H1 (cell line): ENCODE measurements at regions not wholly inside any gene's neighbourhood (a gene's known extent, or its start where the extent isn't known, plus 50 kb on each side); places are given as distances from the start of the nearest gene placed in this dataset.

ENCODE experiments used
- CHD2 ChIP-seq: IDR thresholded peaks from 2 replicates; pipeline ENCODE4 v1.6.1; 2012; ENCODE audit warnings: low read length, improper control_type of control experiment
- CTCF ChIP-seq, 3 experiments: IDR thresholded peaks; 1 replicate in 2 of 3; 2 replicates in 1 of 3; pipeline versions ENCODE4 v1.5.1 to v1.6.1; 2011; ENCODE audit warnings: low read length in 3 of 3, mild to moderate bottlenecking in 3 of 3, inconsistent platforms in 2 of 3, low read depth in 1 of 3, moderate library complexity in 1 of 3; ENCODE audit not compliant: insufficient read depth in 1 of 3; ENCODE audit errors: control extremely low read depth in 1 of 3
- EZH2 ChIP-seq: fragments of 200-600 bp; sonication (generic); IDR thresholded peaks from 2 replicates; pipeline ENCODE4 v1.7.1; 2012; ENCODE audit warnings: low read depth, mild to moderate bottlenecking, moderate library complexity, low read length, inconsistent platforms; ENCODE audit not compliant: severe bottlenecking
- RFX5 ChIP-seq: IDR thresholded peaks from 2 replicates; pipeline ENCODE4 v1.6.1; 2011; ENCODE audit warnings: low read depth, low read length, improper control_type of control experiment, borderline replicate concordance
- SRF ChIP-seq: IDR thresholded peaks from 2 replicates; pipeline ENCODE4 v1.6.1; 2011; ENCODE audit warnings: mild to moderate bottlenecking, low read depth, low read length, moderate library complexity

GRCh38 chr1:177729646-177730045 lies 240.2 kb downstream of the SEC16B start:
- TF ChIP-seq CTCF (IDR thresholded peaks at IDR 0.05; ENCODE audit: control extremely low read depth in 1 of 3, insufficient read depth in 1 of 3, low read depth in 1 of 3, low read length in 3 of 3) (no peak), CHD2 (no peak), EZH2 (no peak), SRF (no peak), RFX5 (no peak)
